Vagina (tissue), 2 donors: ENCODE measurements at regions not wholly inside any gene's neighbourhood (a gene's known extent, or its start where the extent isn't known, plus 50 kb on each side); places are given as distances from the start of the nearest gene placed in this dataset.

Experiments
- DNase-seq, 2 donors: peaks; one replicate each; pipeline ENCODE4 v3.0.0-alpha.2; 2017; ENCODE audit errors: extremely low spot score in 2 of 2
- H3K27ac ChIP-seq: fragments of 200-600 bp; sonication (generic); one replicate; pipeline ENCODE4 v1.5.1; 2019
- H3K27me3 ChIP-seq: fragments of 200-600 bp; sonication (generic); one replicate; pipeline ENCODE4 v1.5.1; 2019
- H3K36me3 ChIP-seq, 2 donors: fragments of 200-600 bp; sonication (generic); one replicate each; pipeline ENCODE4 v1.5.1; 2017 to 2019
- H3K4me1 ChIP-seq: fragments of 200-600 bp; sonication (generic); one replicate; pipeline ENCODE4 v1.5.1; 2019
- H3K4me3 ChIP-seq, 2 donors: fragments of 200-600 bp; sonication (generic); 1 replicate in 1 of 2; 2 replicates in 1 of 2; pipeline ENCODE4 v1.5.1; 2016 to 2019
- H3K9me3 ChIP-seq: fragments of 200-600 bp; sonication (generic); one replicate; pipeline ENCODE4 v1.5.1; 2019
- POLR2A ChIP-seq, 2 donors: fragments of 450-650 bp; IDR thresholded peaks; one replicate each; pipeline ENCODE4 v1.6.1; 2017; ENCODE audit warnings: antibody characterized with exemption in 2 of 2, mild to moderate bottlenecking in 2 of 2, moderate library complexity in 2 of 2
- POLR2AphosphoS5 ChIP-seq, 2 donors: sonication (generic); formaldehyde crosslinking; IDR thresholded peaks; one replicate each; pipeline ENCODE4 v1.9.0; 2017; ENCODE audit warnings: antibody characterized with exemption in 2 of 2, mild to moderate bottlenecking in 2 of 2, low read depth in 1 of 2; ENCODE audit not compliant: insufficient read depth in 1 of 2
- intact Hi-C: fragments of 100-400 bp; cut with DNase I; formaldehyde crosslinking; loops from one replicate; pipeline ENCODE4 v1.15.1; 2023
- TF ChIP-seq, protein P1 (sequence below), 3 experiments: fragments of 450-650 bp in 2 of 3; fragments of 200-600 bp in 1 of 3; sonication (generic) in 1 of 3; IDR thresholded peaks; one replicate each; pipeline ENCODE4 v1.5.1; 2017 to 2019; ENCODE audit warnings: antibody characterized with exemption in 3 of 3, mild to moderate bottlenecking in 2 of 3, moderate library complexity in 2 of 3

DNA sequence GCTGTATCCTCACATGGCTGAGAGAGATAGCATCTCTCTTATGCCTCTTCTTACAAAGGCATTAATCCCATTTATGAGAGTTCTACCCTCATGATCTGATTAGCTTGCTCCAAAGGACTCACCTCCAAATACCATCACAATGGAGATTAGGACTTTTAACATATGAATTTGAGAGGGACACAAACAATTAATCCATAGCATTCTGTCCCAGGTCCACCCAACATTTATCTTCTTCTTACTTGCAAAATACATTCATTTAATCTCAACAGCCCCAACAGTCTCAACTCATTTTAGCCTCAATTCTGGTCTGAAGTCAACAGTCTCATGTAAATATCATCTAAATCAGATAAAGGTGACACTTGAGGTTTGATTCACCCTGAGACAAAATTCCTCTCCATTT is 555.4 kb downstream of the RAB28 start:
- intact Hi-C loops, result no loop called here
- Histone ChIP-seq H3K4me1 (no peaks in the 10 kb centered on the region), H3K4me3 (no peak overlapping the region), H3K9me3 (no peaks in the 10 kb centered on the region), H3K36me3 (no peaks in the 10 kb centered on the region), H3K27ac (no peak overlapping the region), H3K27me3 (no peaks in the 10 kb centered on the region)
- TF ChIP-seq POLR2A (IDR thresholded peaks at IDR 0.05), result no peak
- TF ChIP-seq POLR2AphosphoS5 (IDR thresholded peaks at IDR 0.05; ENCODE audit: insufficient read depth in 1 of 2, low read depth in 1 of 2), result no peak
- TF ChIP-seq, protein P1, sequence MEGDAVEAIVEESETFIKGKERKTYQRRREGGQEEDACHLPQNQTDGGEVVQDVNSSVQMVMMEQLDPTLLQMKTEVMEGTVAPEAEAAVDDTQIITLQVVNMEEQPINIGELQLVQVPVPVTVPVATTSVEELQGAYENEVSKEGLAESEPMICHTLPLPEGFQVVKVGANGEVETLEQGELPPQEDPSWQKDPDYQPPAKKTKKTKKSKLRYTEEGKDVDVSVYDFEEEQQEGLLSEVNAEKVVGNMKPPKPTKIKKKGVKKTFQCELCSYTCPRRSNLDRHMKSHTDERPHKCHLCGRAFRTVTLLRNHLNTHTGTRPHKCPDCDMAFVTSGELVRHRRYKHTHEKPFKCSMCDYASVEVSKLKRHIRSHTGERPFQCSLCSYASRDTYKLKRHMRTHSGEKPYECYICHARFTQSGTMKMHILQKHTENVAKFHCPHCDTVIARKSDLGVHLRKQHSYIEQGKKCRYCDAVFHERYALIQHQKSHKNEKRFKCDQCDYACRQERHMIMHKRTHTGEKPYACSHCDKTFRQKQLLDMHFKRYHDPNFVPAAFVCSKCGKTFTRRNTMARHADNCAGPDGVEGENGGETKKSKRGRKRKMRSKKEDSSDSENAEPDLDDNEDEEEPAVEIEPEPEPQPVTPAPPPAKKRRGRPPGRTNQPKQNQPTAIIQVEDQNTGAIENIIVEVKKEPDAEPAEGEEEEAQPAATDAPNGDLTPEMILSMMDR (IDR thresholded peaks at IDR 0.05), result no peak
- DNase-seq, result no peak

DNA sequence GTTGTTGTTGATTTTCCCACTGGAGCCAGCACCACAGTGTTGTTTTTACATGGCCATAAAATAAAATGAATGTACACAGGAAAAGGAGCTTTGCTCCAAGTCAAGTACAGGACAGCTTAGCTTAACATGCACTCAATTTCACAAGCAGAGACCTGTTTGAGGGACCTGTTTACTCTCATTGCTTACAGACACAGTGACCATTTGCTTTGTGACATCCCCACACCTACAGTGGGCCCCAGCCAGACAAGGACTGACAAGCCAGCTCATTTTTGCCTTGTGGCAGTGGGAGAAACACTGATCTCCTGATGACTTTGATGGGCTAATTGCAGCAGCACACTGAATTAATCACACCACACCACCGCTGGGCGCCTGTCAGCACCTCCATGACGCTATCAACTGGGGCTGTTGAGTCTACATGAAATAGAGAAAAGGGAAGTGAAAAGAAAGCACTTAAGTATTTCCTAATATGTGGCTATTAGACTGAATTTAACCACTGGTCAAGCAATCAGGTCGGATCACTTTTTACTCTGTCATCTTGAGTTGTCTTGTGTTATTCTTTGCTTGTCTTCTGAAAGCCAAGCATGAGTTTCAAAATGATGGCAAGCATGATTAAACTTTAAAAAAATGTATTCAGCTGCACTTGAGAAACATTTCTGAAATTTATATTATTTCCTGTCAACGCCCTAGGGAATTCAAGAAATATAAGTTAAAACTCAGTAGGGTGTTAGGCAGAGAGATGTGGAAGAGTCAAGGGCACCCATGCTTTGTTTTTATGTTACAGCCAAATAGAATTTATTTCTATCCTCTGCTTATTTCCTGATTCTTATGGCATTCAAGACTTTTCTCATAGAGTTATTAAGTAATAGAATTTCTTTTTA is 557.7 kb downstream of the RAB28 start:
- Histone ChIP-seq H3K27ac (no peak overlapping the region), H3K4me3 (no peak overlapping the region), H3K36me3 (no peaks in the 10 kb centered on the region), H3K9me3 (no peaks in the 10 kb centered on the region), H3K27me3 (no peaks in the 10 kb centered on the region), H3K4me1 (no peaks in the 10 kb centered on the region)
- no peak for DNase-seq
- intact Hi-C loops, result no loop called here
- TF ChIP-seq, protein P1 (IDR thresholded peaks at IDR 0.05), result no peak
- no peak for TF ChIP-seq POLR2AphosphoS5 (IDR thresholded peaks at IDR 0.05; ENCODE audit: insufficient read depth in 1 of 2, low read depth in 1 of 2)
- TF ChIP-seq POLR2A (IDR thresholded peaks at IDR 0.05), result no peak

DNA sequence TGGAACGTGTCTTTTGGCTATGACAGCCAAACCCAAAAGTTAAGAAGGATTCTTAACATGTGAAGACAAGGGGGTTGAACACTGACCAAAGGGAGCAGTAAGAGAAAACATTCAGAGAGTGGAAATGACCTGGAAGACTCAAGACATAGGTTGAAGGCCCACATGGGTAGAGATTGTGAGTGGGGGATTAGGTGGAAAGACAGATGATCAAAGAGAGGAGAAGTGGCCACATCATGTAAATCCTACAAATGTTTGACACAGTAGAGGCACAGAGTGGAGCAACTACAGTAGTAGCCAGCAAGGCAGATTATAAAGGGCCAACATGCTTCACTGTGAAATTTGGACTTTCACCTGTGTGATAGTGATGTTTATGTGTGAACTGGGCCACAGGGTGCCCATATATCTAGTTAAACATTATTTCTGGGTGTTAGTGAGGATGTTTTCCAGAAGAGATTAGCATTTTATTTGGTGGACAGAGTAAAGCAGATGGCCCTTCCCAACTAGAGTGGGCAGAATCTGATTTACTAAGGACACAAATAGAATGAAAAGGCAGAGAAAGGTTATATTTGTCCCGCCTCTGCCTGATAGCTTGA is 559.3 kb downstream of the RAB28 start:
- no peak for DNase-seq
- TF ChIP-seq POLR2AphosphoS5 (IDR thresholded peaks at IDR 0.05; ENCODE audit: insufficient read depth in 1 of 2, low read depth in 1 of 2) (no peak), POLR2A (IDR thresholded peaks at IDR 0.05) (no peak)
- TF ChIP-seq, protein P1 (IDR thresholded peaks at IDR 0.05), result no peak
- H3K9me3 ChIP-seq, result no peaks in the 10 kb centered on the region
- no peaks in the 10 kb centered on the region for H3K4me1 ChIP-seq
- intact Hi-C loops, result no loop called here
- no peaks in the 10 kb centered on the region for H3K36me3 ChIP-seq
- no peak overlapping the region for H3K4me3 ChIP-seq
- H3K27me3 ChIP-seq, result no peaks in the 10 kb centered on the region
- H3K27ac ChIP-seq, result no peak overlapping the region

DNA sequence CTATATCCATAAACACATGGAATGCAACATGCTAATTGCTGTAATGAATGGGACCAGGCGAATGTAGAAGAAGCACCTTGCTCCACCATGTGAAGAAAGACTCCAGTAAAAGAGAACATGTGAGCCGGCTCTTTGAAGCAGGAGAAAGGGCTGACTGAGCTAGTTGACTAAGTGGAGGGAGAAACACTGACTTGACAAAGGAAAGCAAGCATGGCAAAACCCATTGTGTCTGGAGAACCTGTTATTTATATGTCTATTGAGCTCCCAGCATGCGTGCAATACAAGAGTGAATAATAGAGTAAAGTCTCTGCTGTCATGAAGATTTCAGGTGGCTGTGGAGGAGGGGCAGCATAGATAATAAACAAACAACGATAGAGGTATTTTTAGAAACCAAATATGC is 559.9 kb downstream of the RAB28 start:
- Histone ChIP-seq H3K27ac (no peak overlapping the region), H3K4me1 (no peaks in the 10 kb centered on the region), H3K27me3 (no peaks in the 10 kb centered on the region), H3K9me3 (no peaks in the 10 kb centered on the region), H3K36me3 (no peaks in the 10 kb centered on the region), H3K4me3 (no peak overlapping the region)
- DNase-seq, result no peak
- intact Hi-C loops, result no loop called here
- TF ChIP-seq POLR2A (IDR thresholded peaks at IDR 0.05), result no peak
- TF ChIP-seq, protein P1 (IDR thresholded peaks at IDR 0.05), result no peak
- no peak for TF ChIP-seq POLR2AphosphoS5 (IDR thresholded peaks at IDR 0.05; ENCODE audit: insufficient read depth in 1 of 2, low read depth in 1 of 2)

DNA sequence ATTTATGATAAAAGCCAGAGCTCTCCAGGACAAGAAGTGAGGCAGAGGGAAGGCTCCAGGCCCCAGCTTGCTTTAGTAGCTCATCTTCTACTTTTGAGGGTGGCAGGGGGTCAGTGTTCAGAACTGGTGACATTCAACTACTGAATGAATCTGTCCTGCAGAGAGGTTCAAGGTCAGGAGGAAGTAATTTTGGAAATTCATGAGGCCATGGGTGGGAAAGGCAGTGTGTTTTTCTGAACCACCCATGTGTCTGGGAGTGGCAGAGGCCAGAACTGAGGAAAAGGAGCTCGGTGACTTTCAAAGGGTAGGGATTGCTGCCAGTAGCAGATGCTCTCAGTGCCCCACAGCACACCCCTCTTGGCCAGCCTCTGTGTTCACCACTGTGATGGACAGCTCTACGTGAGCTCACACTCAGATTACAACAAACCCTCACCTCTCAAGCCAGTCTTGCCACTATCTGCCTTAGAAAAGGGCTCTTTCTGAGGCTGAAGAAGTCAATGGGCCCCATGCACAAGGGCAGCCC is 571.2 kb downstream of the RAB28 start:
- H3K4me1 ChIP-seq, result no peaks in the 10 kb centered on the region
- TF ChIP-seq POLR2AphosphoS5 (IDR thresholded peaks at IDR 0.05; ENCODE audit: insufficient read depth in 1 of 2, low read depth in 1 of 2) (no peak), POLR2A (IDR thresholded peaks at IDR 0.05) (no peak)
- TF ChIP-seq, protein P1 (IDR thresholded peaks at IDR 0.05), result no peak
- no peak overlapping the region for H3K4me3 ChIP-seq
- H3K27me3 ChIP-seq, result no peaks in the 10 kb centered on the region
- DNase-seq, result no peak
- H3K36me3 ChIP-seq, result no peaks in the 10 kb centered on the region
- H3K9me3 ChIP-seq, result no peaks in the 10 kb centered on the region
- intact Hi-C loops, result no loop called here
- H3K27ac ChIP-seq, result no peak overlapping the region
